ENCODE measurements at regions not wholly inside any gene's neighbourhood (a gene's known extent, or its start where the extent isn't known, plus 50 kb on each side); places are given as distances from the start of the nearest gene placed in this dataset.

DNA sequence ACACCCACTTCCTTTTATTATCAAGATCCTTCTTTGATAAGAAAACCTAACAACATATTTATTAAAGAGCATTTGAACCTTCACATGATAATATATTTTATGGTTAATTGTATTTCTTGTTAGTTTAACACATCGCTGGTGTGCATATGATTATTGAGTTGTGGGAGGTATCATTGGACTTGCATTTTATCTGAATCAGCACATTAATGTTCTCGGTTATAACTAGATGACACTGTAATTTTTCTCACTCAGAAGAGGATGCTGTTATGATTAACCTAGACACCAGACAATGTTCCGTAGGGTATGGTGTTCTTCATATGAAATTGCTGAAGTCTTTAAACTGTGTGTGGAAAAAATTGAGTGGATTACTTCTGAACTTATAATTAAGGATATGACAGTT is 1188.3 kb upstream of the EPHA6 start:
- TF ChIP-seq, protein P1, sequence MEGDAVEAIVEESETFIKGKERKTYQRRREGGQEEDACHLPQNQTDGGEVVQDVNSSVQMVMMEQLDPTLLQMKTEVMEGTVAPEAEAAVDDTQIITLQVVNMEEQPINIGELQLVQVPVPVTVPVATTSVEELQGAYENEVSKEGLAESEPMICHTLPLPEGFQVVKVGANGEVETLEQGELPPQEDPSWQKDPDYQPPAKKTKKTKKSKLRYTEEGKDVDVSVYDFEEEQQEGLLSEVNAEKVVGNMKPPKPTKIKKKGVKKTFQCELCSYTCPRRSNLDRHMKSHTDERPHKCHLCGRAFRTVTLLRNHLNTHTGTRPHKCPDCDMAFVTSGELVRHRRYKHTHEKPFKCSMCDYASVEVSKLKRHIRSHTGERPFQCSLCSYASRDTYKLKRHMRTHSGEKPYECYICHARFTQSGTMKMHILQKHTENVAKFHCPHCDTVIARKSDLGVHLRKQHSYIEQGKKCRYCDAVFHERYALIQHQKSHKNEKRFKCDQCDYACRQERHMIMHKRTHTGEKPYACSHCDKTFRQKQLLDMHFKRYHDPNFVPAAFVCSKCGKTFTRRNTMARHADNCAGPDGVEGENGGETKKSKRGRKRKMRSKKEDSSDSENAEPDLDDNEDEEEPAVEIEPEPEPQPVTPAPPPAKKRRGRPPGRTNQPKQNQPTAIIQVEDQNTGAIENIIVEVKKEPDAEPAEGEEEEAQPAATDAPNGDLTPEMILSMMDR (IDR thresholded peaks at IDR 0.05; ENCODE audit: borderline replicate concordance, control extremely low read depth, extremely low read depth, insufficient read depth, missing control alignments), result no peak
- DNase-seq (ENCODE audit: low spot score), result no peak
- in situ Hi-C loops (cut with MboI; ENCODE audit: low sequenced_read_pairs, unreplicated experiment), result no loop called here

DNA sequence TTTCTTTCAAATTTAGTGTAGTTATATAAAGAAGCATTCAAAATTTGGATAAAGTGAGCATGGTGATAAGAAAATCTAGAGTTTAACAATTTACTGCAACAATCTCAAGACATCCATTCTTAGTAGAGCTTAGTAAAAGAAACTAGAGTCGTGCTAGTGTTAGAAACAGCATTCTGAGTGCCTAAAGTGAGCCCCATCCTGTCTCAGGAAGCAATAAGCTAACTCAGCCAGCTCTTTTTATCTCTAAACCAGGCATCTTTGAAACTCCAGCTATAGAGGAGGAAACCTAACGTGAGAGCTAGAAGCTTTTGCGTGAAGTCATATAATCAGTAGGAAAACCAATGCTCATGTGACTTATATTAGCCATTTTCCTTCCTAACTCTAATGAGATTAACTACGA is 1187.1 kb upstream of the EPHA6 start:
- DNase-seq (ENCODE audit: low spot score), result no peak
- in situ Hi-C loops (cut with MboI; ENCODE audit: low sequenced_read_pairs, unreplicated experiment), result no loop called here
- TF ChIP-seq, protein P1 (IDR thresholded peaks at IDR 0.05; ENCODE audit: borderline replicate concordance, control extremely low read depth, extremely low read depth, insufficient read depth, missing control alignments), result no peak

DNA sequence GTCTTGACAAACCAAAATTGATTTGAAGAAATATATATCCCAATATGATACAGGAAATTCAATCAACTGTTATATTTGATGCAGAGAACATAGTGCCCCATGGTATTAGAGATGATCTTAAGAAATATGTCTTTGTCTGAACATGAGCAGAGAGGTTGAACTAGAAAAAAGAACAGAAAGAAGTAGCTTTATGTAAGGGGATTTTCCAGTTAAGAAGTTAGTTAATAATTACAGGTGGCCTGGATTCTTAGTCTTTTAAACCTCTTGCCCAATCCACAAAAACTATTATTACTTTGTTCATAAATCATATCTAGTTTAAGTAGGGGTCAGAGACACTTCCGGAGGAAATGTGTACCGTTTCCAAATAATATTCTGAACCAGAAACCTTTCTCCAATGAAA is 1186.7 kb upstream of the EPHA6 start:
- in situ Hi-C loops (cut with MboI; ENCODE audit: low sequenced_read_pairs, unreplicated experiment), result no loop called here
- no peak for DNase-seq (ENCODE audit: low spot score)
- TF ChIP-seq, protein P1 (IDR thresholded peaks at IDR 0.05; ENCODE audit: borderline replicate concordance, control extremely low read depth, extremely low read depth, insufficient read depth, missing control alignments), result no peak

DNA sequence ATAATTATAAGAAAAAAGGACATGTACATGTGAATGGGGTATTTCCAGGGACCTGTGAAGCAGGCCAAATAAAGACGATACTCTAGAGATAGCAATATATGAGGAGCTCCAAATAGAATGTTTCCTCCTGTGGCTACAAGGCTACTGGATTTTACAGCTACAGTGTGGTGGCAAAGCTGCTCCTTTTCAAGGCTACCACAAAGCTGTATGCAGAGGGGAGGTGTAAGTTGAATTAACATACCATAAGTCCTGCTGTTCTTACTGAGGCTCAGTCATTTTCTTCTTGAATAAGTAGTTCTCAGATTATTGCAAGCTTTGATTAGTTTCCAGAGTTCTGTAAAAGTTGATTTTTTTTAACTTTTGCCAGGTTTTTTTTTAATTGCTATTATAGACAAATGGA is 1184.6 kb upstream of the EPHA6 start:
- TF ChIP-seq, protein P1 (IDR thresholded peaks at IDR 0.05; ENCODE audit: borderline replicate concordance, control extremely low read depth, extremely low read depth, insufficient read depth, missing control alignments), result no peak
- in situ Hi-C loops (cut with MboI; ENCODE audit: low sequenced_read_pairs, unreplicated experiment), result no loop called here
- DNase-seq (ENCODE audit: low spot score), result no peak

DNA sequence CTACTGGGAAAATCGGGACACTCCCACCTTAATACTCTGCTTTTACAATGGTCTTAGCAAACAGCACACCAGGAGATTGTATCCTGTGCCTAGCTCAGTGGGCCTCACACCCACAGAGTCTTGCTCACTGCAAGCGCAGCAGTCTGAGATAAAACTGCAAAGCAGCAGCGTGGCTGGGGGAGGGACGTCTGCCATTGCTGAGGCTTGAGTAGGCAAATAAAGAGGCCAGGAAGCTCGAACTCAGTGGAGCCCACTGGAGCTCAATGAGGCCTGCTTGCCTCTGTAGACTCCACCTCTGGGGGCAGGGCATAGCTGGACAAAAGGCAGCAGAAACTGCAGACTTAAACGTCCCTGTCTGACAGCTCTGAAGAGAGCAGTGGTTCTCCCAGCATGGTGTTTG is 1169.1 kb upstream of the EPHA6 start:
- no peak for DNase-seq (ENCODE audit: low spot score)
- in situ Hi-C loops (cut with MboI; ENCODE audit: low sequenced_read_pairs, unreplicated experiment), result no loop called here
- TF ChIP-seq, protein P1 (IDR thresholded peaks at IDR 0.05; ENCODE audit: borderline replicate concordance, control extremely low read depth, extremely low read depth, insufficient read depth, missing control alignments), result no peak

DNA sequence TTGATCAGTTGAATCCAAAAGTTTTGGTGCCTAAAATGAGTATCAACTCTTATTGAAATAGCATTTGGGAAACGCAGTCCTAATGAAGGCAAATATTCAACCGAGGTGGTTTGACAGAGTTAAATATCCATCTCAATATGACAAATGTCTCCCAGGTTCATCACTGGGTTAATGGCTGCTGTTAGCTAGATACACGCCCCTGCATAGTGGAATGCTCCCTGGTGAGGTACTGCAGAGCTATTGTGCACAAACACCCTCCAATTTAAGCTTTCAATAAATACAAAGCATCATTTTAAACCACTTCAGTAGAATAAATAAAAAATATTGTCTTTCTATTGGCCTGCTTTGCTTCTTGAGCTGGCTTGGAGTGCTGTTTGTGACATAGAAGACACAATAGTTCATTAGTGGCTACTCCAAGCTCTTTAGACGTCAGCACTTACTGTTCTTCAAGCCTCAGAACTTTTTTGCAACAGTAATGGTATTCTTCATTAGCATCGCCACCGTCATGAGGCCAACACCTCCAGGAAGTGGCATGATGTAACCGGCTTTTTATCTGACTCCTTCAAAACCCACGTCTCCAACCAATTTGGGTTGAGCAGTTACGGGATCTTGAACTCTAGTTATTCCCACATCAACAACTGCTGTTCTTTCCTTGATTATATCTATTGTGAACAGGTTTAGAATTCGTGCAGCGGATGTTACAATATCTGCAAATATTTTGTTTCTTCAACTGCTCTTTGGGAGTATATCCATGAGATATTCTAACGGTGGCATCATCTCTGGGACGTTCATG is 1159.6 kb upstream of the EPHA6 start:
- no peak for DNase-seq (ENCODE audit: low spot score)
- TF ChIP-seq, protein P1 (IDR thresholded peaks at IDR 0.05; ENCODE audit: borderline replicate concordance, control extremely low read depth, extremely low read depth, insufficient read depth, missing control alignments), result no peak
- in situ Hi-C loops (cut with MboI; ENCODE audit: low sequenced_read_pairs, unreplicated experiment), result no loop called here
